ENCODE measurements at regions not wholly inside any gene's neighbourhood (a gene's known extent, or its start where the extent isn't known, plus 50 kb on each side); places are given as distances from the start of the nearest gene placed in this dataset.

DNA sequence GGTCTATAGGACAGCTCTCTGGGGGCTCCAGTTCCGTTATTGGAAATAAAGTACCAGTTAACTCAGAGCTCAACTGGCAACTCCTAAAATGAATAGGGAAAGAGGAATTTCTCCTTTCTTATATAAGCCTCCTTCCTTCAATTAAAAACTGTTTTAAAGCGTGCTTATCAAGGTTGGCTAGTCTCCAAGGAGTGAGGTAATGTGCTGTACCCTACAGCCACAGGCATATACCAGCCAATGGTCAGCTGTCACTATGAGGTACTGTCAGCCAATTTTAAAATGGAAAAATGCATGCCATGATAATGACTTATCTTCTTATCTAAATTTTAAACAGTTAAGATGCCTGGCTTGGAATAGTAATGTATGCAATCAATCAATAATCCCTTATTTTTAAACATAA is 76.2 kb downstream of the PLCE1 start (continued):
- TF ChIP-seq, protein P1, sequence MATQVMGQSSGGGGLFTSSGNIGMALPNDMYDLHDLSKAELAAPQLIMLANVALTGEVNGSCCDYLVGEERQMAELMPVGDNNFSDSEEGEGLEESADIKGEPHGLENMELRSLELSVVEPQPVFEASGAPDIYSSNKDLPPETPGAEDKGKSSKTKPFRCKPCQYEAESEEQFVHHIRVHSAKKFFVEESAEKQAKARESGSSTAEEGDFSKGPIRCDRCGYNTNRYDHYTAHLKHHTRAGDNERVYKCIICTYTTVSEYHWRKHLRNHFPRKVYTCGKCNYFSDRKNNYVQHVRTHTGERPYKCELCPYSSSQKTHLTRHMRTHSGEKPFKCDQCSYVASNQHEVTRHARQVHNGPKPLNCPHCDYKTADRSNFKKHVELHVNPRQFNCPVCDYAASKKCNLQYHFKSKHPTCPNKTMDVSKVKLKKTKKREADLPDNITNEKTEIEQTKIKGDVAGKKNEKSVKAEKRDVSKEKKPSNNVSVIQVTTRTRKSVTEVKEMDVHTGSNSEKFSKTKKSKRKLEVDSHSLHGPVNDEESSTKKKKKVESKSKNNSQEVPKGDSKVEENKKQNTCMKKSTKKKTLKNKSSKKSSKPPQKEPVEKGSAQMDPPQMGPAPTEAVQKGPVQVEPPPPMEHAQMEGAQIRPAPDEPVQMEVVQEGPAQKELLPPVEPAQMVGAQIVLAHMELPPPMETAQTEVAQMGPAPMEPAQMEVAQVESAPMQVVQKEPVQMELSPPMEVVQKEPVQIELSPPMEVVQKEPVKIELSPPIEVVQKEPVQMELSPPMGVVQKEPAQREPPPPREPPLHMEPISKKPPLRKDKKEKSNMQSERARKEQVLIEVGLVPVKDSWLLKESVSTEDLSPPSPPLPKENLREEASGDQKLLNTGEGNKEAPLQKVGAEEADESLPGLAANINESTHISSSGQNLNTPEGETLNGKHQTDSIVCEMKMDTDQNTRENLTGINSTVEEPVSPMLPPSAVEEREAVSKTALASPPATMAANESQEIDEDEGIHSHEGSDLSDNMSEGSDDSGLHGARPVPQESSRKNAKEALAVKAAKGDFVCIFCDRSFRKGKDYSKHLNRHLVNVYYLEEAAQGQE (IDR thresholded peaks at IDR 0.05; ENCODE audit: low read depth), result no peak
- no peak for TF ChIP-seq SIN3A (IDR thresholded peaks at IDR 0.05; ENCODE audit: low read depth)
- TF ChIP-seq, protein P2, sequence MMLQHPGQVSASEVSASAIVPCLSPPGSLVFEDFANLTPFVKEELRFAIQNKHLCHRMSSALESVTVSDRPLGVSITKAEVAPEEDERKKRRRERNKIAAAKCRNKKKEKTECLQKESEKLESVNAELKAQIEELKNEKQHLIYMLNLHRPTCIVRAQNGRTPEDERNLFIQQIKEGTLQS (IDR thresholded peaks at IDR 0.05), result no peak
- TF ChIP-seq SRF (IDR thresholded peaks at IDR 0.05; ENCODE audit: low read depth), result no peak
- TF ChIP-seq EZH2 (IDR thresholded peaks at IDR 0.05), result no peak
- TF ChIP-seq YY1 (IDR thresholded peaks at IDR 0.05; ENCODE audit: extremely low read depth, insufficient replicate concordance, low read depth, low read length), result no peak
- TF ChIP-seq ZNF274 (IDR thresholded peaks at IDR 0.05; ENCODE audit: low read depth, low read length), result no peak

DNA sequence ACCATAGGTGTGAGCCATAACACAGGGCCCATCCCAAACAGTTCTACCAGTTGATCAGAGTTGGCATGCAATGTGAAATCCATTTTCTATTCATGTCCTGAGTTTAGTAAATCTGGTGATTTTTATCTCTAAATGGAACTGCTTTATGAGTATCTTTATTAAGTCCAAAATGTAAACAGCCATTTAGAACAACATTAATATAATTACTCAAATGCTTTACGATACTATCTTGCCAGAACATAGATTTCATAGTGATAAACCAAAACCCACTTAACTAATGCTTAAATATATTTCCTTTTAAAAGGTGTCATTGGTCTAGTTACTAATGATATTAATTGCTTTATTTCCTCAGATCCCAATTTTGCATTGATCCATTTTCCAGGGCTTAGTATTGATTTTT is 80.7 kb downstream of the PLCE1 start:
- DNase-seq (ENCODE audit: low read depth, low spot score), result no peak
- intact Hi-C loops (cut with micrococcal nuclease), result no loop called here
- Histone ChIP-seq H3K4me2 (ENCODE audit: low read length) (no peak overlapping the region), H3K27ac (ENCODE audit: low read depth, low read length) (no peak overlapping the region), H3K4me3 (replicated peaks in 1 of 2; ENCODE audit: low read depth in 1 of 2, low read length in 2 of 2) (no peak overlapping the region), H3K9me2 (ENCODE audit: insufficient read depth) (no peaks in the 10 kb centered on the region), H2AFZ (ENCODE audit: low read depth, low read length, poor library complexity, severe bottlenecking) (no peak overlapping the region), H3K4me1 (ENCODE audit: control insufficient read depth in 1 of 2, insufficient read depth in 2 of 2, low read length in 2 of 2) (no peaks in the 10 kb centered on the region), H3K36me3 (ENCODE audit: control insufficient read depth in 1 of 2, insufficient read depth in 2 of 2, low read length in 2 of 2) (no peaks in the 10 kb centered on the region), H3K79me2 (ENCODE audit: insufficient read depth, low read length) (no peaks in the 10 kb centered on the region), H3K9ac (ENCODE audit: low read length) (no peak overlapping the region), H4K20me1 (ENCODE audit: insufficient read depth) (no peaks in the 10 kb centered on the region), H3K9me3 (ENCODE audit: control insufficient read depth in 1 of 2, insufficient read depth in 1 of 2, low read depth in 1 of 2, low read length in 2 of 2) (no peaks in the 10 kb centered on the region), H3K27me3 (ENCODE audit: insufficient read depth, low read length) (no peaks in the 10 kb centered on the region)
- RAD21 ChIA-PET (ENCODE audit: low non-redundant PET in 1 of 2, low total read pairs in 2 of 2, uncharacterized antibody in 2 of 2, unreplicated experiment in 2 of 2), result no interaction called here
- TF ChIP-seq FOSL1 (IDR thresholded peaks at IDR 0.05; ENCODE audit: low read depth) (no peak), CEBPB (IDR thresholded peaks at IDR 0.05; ENCODE audit: low read depth) (no peak), SIN3A (IDR thresholded peaks at IDR 0.05; ENCODE audit: low read depth) (no peak), POLR2AphosphoS5 (IDR thresholded peaks at IDR 0.05; ENCODE audit: low read depth, low read length) (no peak), YY1 (IDR thresholded peaks at IDR 0.05; ENCODE audit: extremely low read depth, insufficient replicate concordance, low read depth, low read length) (no peak), EGR1 (IDR thresholded peaks at IDR 0.05; ENCODE audit: low read depth) (no peak), CBX3 (IDR thresholded peaks at IDR 0.05; ENCODE audit: low read depth) (no peak), POLR2A (IDR thresholded peaks at IDR 0.05; ENCODE audit: borderline replicate concordance, extremely low read depth, insufficient read depth, insufficient read length) (no peak), EZH2 (IDR thresholded peaks at IDR 0.05) (no peak), SP1 (IDR thresholded peaks at IDR 0.05; ENCODE audit: low read depth) (no peak), SRF (IDR thresholded peaks at IDR 0.05; ENCODE audit: low read depth) (no peak), ZFX (IDR thresholded peaks at IDR 0.05) (no peak), RAD21 (IDR thresholded peaks at IDR 0.05; ENCODE audit: low read depth) (no peak)
- TF ChIP-seq, protein P3, sequence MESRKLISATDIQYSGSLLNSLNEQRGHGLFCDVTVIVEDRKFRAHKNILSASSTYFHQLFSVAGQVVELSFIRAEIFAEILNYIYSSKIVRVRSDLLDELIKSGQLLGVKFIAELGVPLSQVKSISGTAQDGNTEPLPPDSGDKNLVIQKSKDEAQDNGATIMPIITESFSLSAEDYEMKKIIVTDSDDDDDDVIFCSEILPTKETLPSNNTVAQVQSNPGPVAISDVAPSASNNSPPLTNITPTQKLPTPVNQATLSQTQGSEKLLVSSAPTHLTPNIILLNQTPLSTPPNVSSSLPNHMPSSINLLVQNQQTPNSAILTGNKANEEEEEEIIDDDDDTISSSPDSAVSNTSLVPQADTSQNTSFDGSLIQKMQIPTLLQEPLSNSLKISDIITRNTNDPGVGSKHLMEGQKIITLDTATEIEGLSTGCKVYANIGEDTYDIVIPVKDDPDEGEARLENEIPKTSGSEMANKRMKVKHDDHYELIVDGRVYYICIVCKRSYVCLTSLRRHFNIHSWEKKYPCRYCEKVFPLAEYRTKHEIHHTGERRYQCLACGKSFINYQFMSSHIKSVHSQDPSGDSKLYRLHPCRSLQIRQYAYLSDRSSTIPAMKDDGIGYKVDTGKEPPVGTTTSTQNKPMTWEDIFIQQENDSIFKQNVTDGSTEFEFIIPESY (IDR thresholded peaks at IDR 0.05; ENCODE audit: extremely low read depth, insufficient replicate concordance, low read length), result no peak
- CTCF ChIA-PET, result no interaction called here
- ATAC-seq, result no peak
- no TSS peak for BruUV-seq (replicated peaks)
- POLR2A ChIA-PET, result no interaction called here
